IMR-90 (cell line): ENCODE measurements at regions not wholly inside any gene's neighbourhood (a gene's known extent, or its start where the extent isn't known, plus 50 kb on each side); places are given as distances from the start of the nearest gene placed in this dataset.
A peak's percentile ranks its signal among the peaks of the same experiment; 100 is the strongest.

Experiments
- ATAC-seq: fragments of 200-7000 bp; cut with Tn5 transposase; 2 replicates; pipeline ENCODE4 v1.9.1; 2020; ENCODE audit warnings: low read depth, mild to moderate bottlenecking, moderate library complexity
- BruUV-seq: library from RNA; stranded (reverse); fragments of 400-500 nt; replicated peaks from 2 replicates; lab custom pipeline; 2021; lab: Mats Ljungman, UMichigan
- CTCF ChIA-PET: fragments of 300-600 bp; formaldehyde crosslinking; extraction: SDS; loops from one replicate; lab custom pipeline; 2021; ENCODE audit warnings: antibody characterized with exemption; lab: Yijun Ruan, JAX
- POLR2A ChIA-PET: fragments of 300-600 bp; sonication (Branson Sonifier 250); formaldehyde crosslinking; loops from one replicate; lab custom pipeline; 2022; ENCODE audit warnings: antibody characterized with exemption; ENCODE audit not compliant: unreplicated experiment; lab: Charles Lee
- DNase-seq: peaks from one replicate; pipeline ENCODE4 v3.0.0; 2013
- H2AFZ ChIP-seq: replicated peaks from 2 replicates; pipeline ENCODE3; 2013; ENCODE audit warnings: low read length, mild to moderate bottlenecking; ENCODE audit not compliant: poor library complexity
- H2AK5ac ChIP-seq: 2 replicates; pipeline ENCODE4 v1.6.1; 2013; ENCODE audit warnings: low read depth, low read length, inconsistent platforms
- H2AK9ac ChIP-seq: replicated peaks from 2 replicates; pipeline ENCODE3; 2013; ENCODE audit warnings: mild to moderate bottlenecking, low read depth, low read length, moderate library complexity; ENCODE audit not compliant: poor library complexity
- H2BK120ac ChIP-seq: 2 replicates; pipeline ENCODE4 v1.6.1; 2013; ENCODE audit warnings: low read depth, low read length, inconsistent platforms
- H2BK15ac ChIP-seq: 3 replicates; pipeline ENCODE4 v1.6.1; 2013; ENCODE audit warnings: low read depth, low read length, inconsistent platforms
- H2BK20ac ChIP-seq: 2 replicates; pipeline ENCODE4 v1.6.1; 2013; ENCODE audit warnings: low read depth, mild to moderate bottlenecking, inconsistent platforms, low read length, moderate library complexity
- H2BK5ac ChIP-seq: 2 replicates; pipeline ENCODE4 v1.6.1; 2013; ENCODE audit warnings: mild to moderate bottlenecking, low read depth, low read length, inconsistent platforms; ENCODE audit not compliant: poor library complexity, severe bottlenecking
- H3K14ac ChIP-seq: replicated peaks from 2 replicates; pipeline ENCODE4 v1.6.1; 2013; ENCODE audit warnings: low read depth, low read length, inconsistent platforms
- H3K18ac ChIP-seq: 2 replicates; pipeline ENCODE4 v1.6.1; 2013; ENCODE audit warnings: low read depth, low read length, control low read depth
- H3K23ac ChIP-seq: 2 replicates; pipeline ENCODE4 v1.6.1; 2013; ENCODE audit warnings: low read depth, low read length, inconsistent platforms
- H3K27ac ChIP-seq: 2 replicates; pipeline ENCODE4 v1.5.1; 2013; ENCODE audit warnings: mild to moderate bottlenecking, control low read depth, low read length; ENCODE audit not compliant: insufficient read depth
- H3K27me3 ChIP-seq: 2 replicates; pipeline ENCODE4 v1.6.1; 2013; ENCODE audit warnings: low read length; ENCODE audit not compliant: control insufficient read depth, insufficient read depth
- H3K36me3 ChIP-seq: 2 replicates; pipeline ENCODE4 v1.6.1; 2013; ENCODE audit warnings: low read length, mixed read lengths; ENCODE audit not compliant: control insufficient read depth, insufficient read depth
- H3K4ac ChIP-seq: 2 replicates; pipeline ENCODE4 v1.6.1; 2013; ENCODE audit warnings: low read depth, low read length, inconsistent platforms
- H3K4me1 ChIP-seq: 2 replicates; pipeline ENCODE4 v1.6.1; 2013; ENCODE audit warnings: low read length, mixed read lengths; ENCODE audit not compliant: control insufficient read depth, insufficient read depth
- H3K4me2 ChIP-seq: 2 replicates; pipeline ENCODE4 v1.6.1; 2013; ENCODE audit warnings: low read depth, mild to moderate bottlenecking, control low read depth, low read length, moderate library complexity
- H3K4me3 ChIP-seq: 2 replicates; pipeline ENCODE4 v1.5.1; 2013; ENCODE audit warnings: low read depth, mild to moderate bottlenecking, control low read depth, low read length, moderate library complexity; ENCODE audit not compliant: insufficient read depth
- H3K56ac ChIP-seq: 2 replicates; pipeline ENCODE4 v1.6.1; 2013; ENCODE audit warnings: low read length, inconsistent platforms; ENCODE audit not compliant: insufficient read depth; ENCODE audit errors: extremely low read depth
- H3K79me1 ChIP-seq, 2 experiments: 2 replicates each; pipeline ENCODE4 v1.6.1; 2013; ENCODE audit warnings: low read length in 2 of 2, inconsistent platforms in 1 of 2, low read depth in 1 of 2
- H3K9ac ChIP-seq: 2 replicates; pipeline ENCODE4 v1.6.1; 2013; ENCODE audit warnings: low read depth, low read length, control low read depth
- H3K9me1 ChIP-seq: 2 replicates; pipeline ENCODE4 v1.6.1; 2013; ENCODE audit warnings: low read length, inconsistent platforms; ENCODE audit not compliant: insufficient read depth
- H3K9me3 ChIP-seq: 2 replicates; pipeline ENCODE4 v1.6.1; 2013; ENCODE audit warnings: low read length; ENCODE audit not compliant: control insufficient read depth, insufficient read depth
- H4K20me1 ChIP-seq: 2 replicates; pipeline ENCODE4 v1.6.1; 2013; ENCODE audit warnings: low read length, inconsistent platforms; ENCODE audit not compliant: insufficient read depth
- H4K5ac ChIP-seq: 2 replicates; pipeline ENCODE4 v1.6.1; 2013; ENCODE audit warnings: mild to moderate bottlenecking, low read depth, low read length, control low read depth
- H4K8ac ChIP-seq, 2 experiments: 2 replicates each; pipeline ENCODE4 v1.6.1; 2013; ENCODE audit warnings: low read depth in 2 of 2, low read length in 2 of 2, control low read depth in 1 of 2, inconsistent platforms in 1 of 2
- H4K91ac ChIP-seq: 2 replicates; pipeline ENCODE4 v1.6.1; 2013; ENCODE audit warnings: low read depth, low read length, inconsistent platforms; ENCODE audit not compliant: insufficient read depth
- CHD1 ChIP-seq: IDR thresholded peaks from 2 replicates; pipeline ENCODE4 v1.6.1; 2012; ENCODE audit warnings: low read depth, low read length, improper control_type of control experiment
- RFX5 ChIP-seq: IDR thresholded peaks from 2 replicates; pipeline ENCODE4 v1.8.0; 2012; ENCODE audit warnings: low read depth, mild to moderate bottlenecking, low read length, moderate library complexity
- WGBS, 2 experiments: methylation state at CpG; one replicate each; pipeline versions ENCODE4 v1.1.5 to v1.1.7; 2013; ENCODE audit warnings: missing lambda C conversion rate in 2 of 2; ENCODE audit not compliant: insufficient read length in 1 of 2; ENCODE audit errors: extremely low coverage in 2 of 2; 5-methylcytosine and 5-hydroxymethylcytosine counted together
- dilution Hi-C: fragments of 300-500 bp; cut with HindIII; formaldehyde crosslinking; loops from one replicate; pipeline ENCODE4 v1.14.3; 2018; ENCODE audit warnings: low sequenced_read_pairs; ENCODE audit not compliant: unreplicated experiment
- in situ Hi-C: fragments of 300-500 bp; cut with MboI; formaldehyde crosslinking; loops from 3 replicates; pipeline ENCODE4 v1.14.3; 2019; ENCODE audit warnings: low sequenced_read_pairs, inconsistent platforms, mixed read lengths
- intact Hi-C: fragments of 100-400 bp; cut with micrococcal nuclease; formaldehyde crosslinking; loops from 2 replicates; pipeline ENCODE4 v1.10.0; 2022
- TF ChIP-seq, protein P1 (sequence below): conservative IDR thresholded peaks from 2 replicates; pipeline ENCODE4 v1.5.1; 2012; ENCODE audit warnings: mild to moderate bottlenecking, low read depth, low read length, improper control_type of control experiment

DNA sequence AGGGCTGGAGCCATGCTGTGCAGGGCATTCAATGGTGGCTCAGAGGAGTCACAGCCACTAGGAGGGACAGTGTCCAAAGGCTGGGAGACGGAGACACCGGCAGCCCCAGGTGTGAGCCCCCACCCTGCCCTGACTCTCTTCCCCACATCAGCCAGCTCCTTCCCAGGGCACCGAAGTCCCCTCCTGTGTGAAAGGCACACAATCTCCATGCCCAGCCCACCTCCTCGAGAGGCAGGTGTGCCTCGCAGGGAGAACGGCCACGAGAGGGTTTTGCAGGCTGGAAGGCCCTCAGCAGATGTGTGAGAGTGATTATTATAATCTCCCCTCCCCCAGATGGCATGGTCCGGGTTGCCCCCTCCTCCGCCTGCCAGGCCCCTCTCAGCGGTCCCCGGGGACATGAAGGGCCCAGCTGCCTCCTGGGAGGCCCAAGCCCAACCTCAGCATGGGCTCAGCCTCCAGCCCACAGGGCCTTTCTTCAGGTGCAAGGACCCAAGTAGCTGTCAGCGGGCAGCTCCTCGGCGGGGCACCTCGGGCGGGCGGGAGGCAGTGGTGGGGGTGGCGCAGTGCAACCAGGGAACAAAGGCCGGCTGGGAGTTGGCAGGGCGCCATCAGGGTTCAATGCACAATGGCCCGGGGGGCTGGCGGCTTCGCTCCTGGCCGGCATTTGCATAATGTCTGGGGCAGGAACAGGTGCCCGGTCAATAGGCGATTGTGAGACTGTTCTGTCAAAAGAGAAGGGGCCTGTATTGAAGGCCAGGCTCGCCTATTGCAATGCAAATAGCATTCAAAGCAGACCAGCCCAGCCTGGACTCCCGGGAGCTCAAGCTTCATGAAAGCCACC is 155.3 kb upstream of the ZMIZ1 start:
- no peak overlapping the region for H2BK20ac ChIP-seq
- no peak overlapping the region for H2AK9ac ChIP-seq
- ChIA-PET CTCF (no interaction called here), POLR2A (no interaction called here)
- H4K91ac ChIP-seq = no peak overlapping the region
- H3K4me2 ChIP-seq = no peak overlapping the region
- ATAC-seq (no peak), DNase-seq (no peak)
- H2AK5ac ChIP-seq = no peak overlapping the region
- no peak overlapping the region for H3K18ac ChIP-seq
- H4K8ac ChIP-seq = no peak overlapping the region
- no peak overlapping the region for H3K56ac ChIP-seq
- no peak overlapping the region for H3K14ac ChIP-seq
- H2BK120ac ChIP-seq = no peak overlapping the region
- BruUV-seq = no TSS peak
- intact Hi-C loops = no loop called here
- H3K4ac ChIP-seq = no peak overlapping the region
- peak overlapping the region; percentile 4 for H2AFZ ChIP-seq
- H3K27me3 ChIP-seq = peaks cover 67% of the 10 kb centered on the region
- H3K23ac ChIP-seq = no peak overlapping the region
- no peak overlapping the region for H2BK5ac ChIP-seq
- dilution Hi-C loops = no loop called here
- no peak overlapping the region for H3K4me3 ChIP-seq
- H3K27ac ChIP-seq = no peak overlapping the region
- no peak overlapping the region for H4K5ac ChIP-seq
- H3K9me3 ChIP-seq = no peaks in the 10 kb centered on the region
- H2BK15ac ChIP-seq = no peak overlapping the region
- no peaks in the 10 kb centered on the region for H3K79me1 ChIP-seq
- TF ChIP-seq CHD1 = no peak
- TF ChIP-seq, protein P1, sequence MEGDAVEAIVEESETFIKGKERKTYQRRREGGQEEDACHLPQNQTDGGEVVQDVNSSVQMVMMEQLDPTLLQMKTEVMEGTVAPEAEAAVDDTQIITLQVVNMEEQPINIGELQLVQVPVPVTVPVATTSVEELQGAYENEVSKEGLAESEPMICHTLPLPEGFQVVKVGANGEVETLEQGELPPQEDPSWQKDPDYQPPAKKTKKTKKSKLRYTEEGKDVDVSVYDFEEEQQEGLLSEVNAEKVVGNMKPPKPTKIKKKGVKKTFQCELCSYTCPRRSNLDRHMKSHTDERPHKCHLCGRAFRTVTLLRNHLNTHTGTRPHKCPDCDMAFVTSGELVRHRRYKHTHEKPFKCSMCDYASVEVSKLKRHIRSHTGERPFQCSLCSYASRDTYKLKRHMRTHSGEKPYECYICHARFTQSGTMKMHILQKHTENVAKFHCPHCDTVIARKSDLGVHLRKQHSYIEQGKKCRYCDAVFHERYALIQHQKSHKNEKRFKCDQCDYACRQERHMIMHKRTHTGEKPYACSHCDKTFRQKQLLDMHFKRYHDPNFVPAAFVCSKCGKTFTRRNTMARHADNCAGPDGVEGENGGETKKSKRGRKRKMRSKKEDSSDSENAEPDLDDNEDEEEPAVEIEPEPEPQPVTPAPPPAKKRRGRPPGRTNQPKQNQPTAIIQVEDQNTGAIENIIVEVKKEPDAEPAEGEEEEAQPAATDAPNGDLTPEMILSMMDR = no peak
- TF ChIP-seq RFX5 = no peak
- H3K9me1 ChIP-seq = peaks cover 1% of the 10 kb centered on the region; the same call in 1 of the 2 replicates
- no peaks in the 10 kb centered on the region for H3K4me1 ChIP-seq
- no peaks in the 10 kb centered on the region for H4K20me1 ChIP-seq
- no peak overlapping the region for H3K9ac ChIP-seq
- 80% methylated on average over 11 of the region's 28 CpGs; no CpG with 5 or more reads in 1 of the 2 experiments for whole genome bisulfite sequencing, 2 experiments
- in situ Hi-C loops = no loop called here
- no peaks in the 10 kb centered on the region for H3K36me3 ChIP-seq
